CD14-positive monocyte (primary cell): ENCODE measurements at regions not wholly inside any gene's neighbourhood (a gene's known extent, or its start where the extent isn't known, plus 50 kb on each side); places are given as distances from the start of the nearest gene placed in this dataset.

Experiments
- DNase-seq, 3 donors: peaks; one replicate each; pipeline ENCODE4 v3.0.0-alpha.2; 2011 to 2022
- H2AFZ ChIP-seq: 2 replicates; pipeline ENCODE4 v1.6.0; 2012; ENCODE audit warnings: mild to moderate bottlenecking, low read depth, low read length, inconsistent platforms; ENCODE audit not compliant: insufficient read depth, poor library complexity, severe bottlenecking
- H3K27ac ChIP-seq, 2 donors: 1 replicate in 1 of 2; 2 replicates in 1 of 2; pipeline ENCODE4 v1.5.1; 2012 to 2013; ENCODE audit warnings: low read length in 2 of 2, control low read depth in 1 of 2, inconsistent platforms in 1 of 2, low read depth in 1 of 2, mild to moderate bottlenecking in 1 of 2
- H3K27me3 ChIP-seq, 2 donors: one replicate each; pipeline versions ENCODE4 v1.6.0 to v1.6.1; 2011 to 2013; ENCODE audit warnings: low read length in 2 of 2; ENCODE audit not compliant: control insufficient read depth in 2 of 2, insufficient read depth in 2 of 2
- H3K36me3 ChIP-seq, 2 donors: replicated peaks in 1 of 2; 1 replicate in 1 of 2; 2 replicates in 1 of 2; pipeline versions ENCODE4 v1.5.1 to v1.6.1; 2012 to 2013; ENCODE audit warnings: low read length in 2 of 2, control low read depth in 1 of 2, inconsistent platforms in 1 of 2, mild to moderate bottlenecking in 1 of 2; ENCODE audit not compliant: insufficient read depth in 2 of 2, control insufficient read depth in 1 of 2
- H3K4me1 ChIP-seq, 2 donors: 1 replicate in 1 of 2; 2 replicates in 1 of 2; pipeline versions ENCODE4 v1.5.1 to v1.6.1; 2012 to 2013; ENCODE audit warnings: low read length in 2 of 2, control low read depth in 1 of 2, inconsistent platforms in 1 of 2, mild to moderate bottlenecking in 1 of 2, moderate library complexity in 1 of 2; ENCODE audit not compliant: insufficient read depth in 2 of 2, control insufficient read depth in 1 of 2
- H3K4me2 ChIP-seq: replicated peaks from 2 replicates; pipeline ENCODE3; 2012; ENCODE audit warnings: low read length, moderate library complexity, mild to moderate bottlenecking; ENCODE audit not compliant: poor library complexity, severe bottlenecking; ENCODE audit errors: extremely low read depth
- H3K4me3 ChIP-seq, 3 experiments: fragments of 200-600 bp in 1 of 3; sonication (generic) in 1 of 3; replicated peaks in 1 of 3; 1 replicate in 2 of 3; 2 replicates in 1 of 3; pipeline ENCODE4 v1.5.1; 2011 to 2013; ENCODE audit warnings: low read length in 3 of 3, mild to moderate bottlenecking in 3 of 3, control low read depth in 2 of 3, low read depth in 2 of 3, inconsistent platforms in 1 of 3, moderate library complexity in 1 of 3
- H3K79me2 ChIP-seq: 2 replicates; pipeline ENCODE4 v1.6.0; 2012; ENCODE audit warnings: mild to moderate bottlenecking, control low read depth, inconsistent platforms, low read length, moderate library complexity; ENCODE audit not compliant: insufficient read depth
- H3K9ac ChIP-seq: 2 replicates; pipeline ENCODE4 v1.6.0; 2017; ENCODE audit warnings: low read length, mild to moderate bottlenecking; ENCODE audit not compliant: insufficient read depth, poor library complexity, severe bottlenecking
- H3K9me3 ChIP-seq, 2 donors: replicated peaks in 1 of 2; 1 replicate in 1 of 2; 2 replicates in 1 of 2; pipeline versions ENCODE4 v1.5.1 to v1.6.1; 2012 to 2013; ENCODE audit warnings: low read length in 2 of 2, control low read depth in 1 of 2; ENCODE audit not compliant: control insufficient read depth in 1 of 2, insufficient read depth in 1 of 2
- H4K20me1 ChIP-seq: 2 replicates; pipeline ENCODE4 v1.6.0; 2012; ENCODE audit warnings: mild to moderate bottlenecking, low read length, control low read depth, moderate library complexity; ENCODE audit not compliant: insufficient read depth
- H3K27ac Mint-ChIP-seq, 7 donors: one replicate each; pipeline ENCODE4 v1.8.0; 2020; ENCODE audit warnings: mild to moderate bottlenecking in 7 of 7, mixed read lengths in 7 of 7, moderate library complexity in 6 of 7, inconsistent platforms in 2 of 7
- H3K27me3 Mint-ChIP-seq, 3 donors: one replicate each; pipeline ENCODE4 v1.8.0; 2021 to 2022; ENCODE audit warnings: low read depth in 3 of 3, mild to moderate bottlenecking in 3 of 3, mixed read lengths in 3 of 3, moderate library complexity in 3 of 3, inconsistent platforms in 1 of 3
- H3K36me3 Mint-ChIP-seq, 2 donors: one replicate each; pipeline ENCODE4 v1.8.0; 2020; ENCODE audit warnings: mixed read lengths in 2 of 2, inconsistent platforms in 1 of 2, mild to moderate bottlenecking in 1 of 2
- H3K4me1 Mint-ChIP-seq: one replicate; pipeline ENCODE4 v1.8.0; 2020; ENCODE audit warnings: mild to moderate bottlenecking, mixed read lengths
- H3K4me3 Mint-ChIP-seq, 2 donors: one replicate each; pipeline ENCODE4 v1.8.0; 2020; ENCODE audit warnings: mild to moderate bottlenecking in 2 of 2, mixed read lengths in 2 of 2, moderate library complexity in 1 of 2
- H3K9me3 Mint-ChIP-seq, 7 donors: one replicate each; pipeline ENCODE4 v1.8.0; 2020 to 2022; ENCODE audit warnings: mixed read lengths in 7 of 7, mild to moderate bottlenecking in 6 of 7, moderate library complexity in 6 of 7, inconsistent platforms in 2 of 7
- CTCF ChIP-seq: fragments of 200-600 bp; IDR thresholded peaks from one replicate; pipeline ENCODE4 v1.8.0; 2022; ENCODE audit warnings: antibody characterized with exemption, mild to moderate bottlenecking
- WGBS: methylation state at CpG from one replicate; pipeline ENCODE4 v1.1.5; 2013; ENCODE audit warnings: missing lambda C conversion rate; ENCODE audit not compliant: insufficient coverage; 5-methylcytosine and 5-hydroxymethylcytosine counted together
- intact Hi-C, 2 donors: fragments of 100-400 bp; cut with micrococcal nuclease; formaldehyde crosslinking; loops; one replicate each; pipeline versions ENCODE4 v1.15.0 to v1.15.1; 2023

GRCh38 chr13:39283072-39283471, 244.8 kb downstream of the NHLRC3 start:
- H3K4me3 ChIP-seq: no peak overlapping the region
- Mint-ChIP-seq H3K27me3 (no peaks in the 10 kb centered on the region), H3K9me3 (peaks cover 10 to 32% (median 22%) of the 10 kb centered on the region in 7 donors), H3K36me3 (no peaks in the 10 kb centered on the region), H3K4me1 (peaks cover 4% of the 10 kb centered on the region), H3K4me3 (no peak overlapping the region), H3K27ac (no peak overlapping the region)
- H2AFZ ChIP-seq: no peak overlapping the region
- H3K79me2 ChIP-seq: no peaks in the 10 kb centered on the region
- H3K27ac ChIP-seq: no peak overlapping the region
- intact Hi-C loops: no loop called here
- no peak overlapping the region for H3K9ac ChIP-seq
- peaks cover 8 to 11% of the 10 kb centered on the region in 2 donors for H3K9me3 ChIP-seq
- WGBS: no CpG with 5 or more reads among the region's 1 CpG
- no peaks in the 10 kb centered on the region for H3K36me3 ChIP-seq
- H3K27me3 ChIP-seq: no peaks in the 10 kb centered on the region
- H3K4me2 ChIP-seq: no peak overlapping the region
- DNase-seq: no peak
- TF ChIP-seq CTCF: no peak
- H4K20me1 ChIP-seq: no peaks in the 10 kb centered on the region
- H3K4me1 ChIP-seq: no peaks in the 10 kb centered on the region

DNA sequence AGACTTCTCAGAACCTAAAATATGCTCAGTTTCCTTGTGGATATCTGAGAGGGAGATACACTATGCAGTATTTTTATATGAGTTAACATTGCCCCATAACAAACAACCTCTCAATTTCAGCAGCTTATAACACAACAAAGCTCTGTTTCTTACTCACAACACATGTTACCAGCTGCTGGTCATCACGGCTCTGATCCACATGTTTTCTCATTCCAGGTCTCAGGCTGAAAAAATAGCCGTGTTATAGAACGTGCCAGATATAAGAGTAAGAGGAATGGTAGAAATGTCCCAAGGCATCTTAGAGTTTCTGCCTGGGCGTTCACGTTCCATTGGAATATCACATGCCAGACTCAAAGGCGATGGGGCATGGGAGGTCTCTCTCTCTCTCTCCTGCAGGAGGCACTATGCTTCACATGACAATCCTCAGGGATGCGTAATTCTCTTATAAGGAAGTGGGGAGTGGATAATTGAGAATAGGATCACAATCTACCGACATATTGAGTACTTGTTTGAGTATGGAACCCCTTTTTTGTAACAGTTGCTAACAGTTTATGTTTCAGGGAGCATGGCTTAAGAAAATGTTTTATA, 246.6 kb downstream of the NHLRC3 start:
- Histone ChIP-seq H2AFZ (no peak overlapping the region), H3K27ac (no peak overlapping the region), H3K79me2 (no peaks in the 10 kb centered on the region), H3K4me2 (no peak overlapping the region), H3K9ac (no peak overlapping the region), H4K20me1 (no peaks in the 10 kb centered on the region), H3K36me3 (no peaks in the 10 kb centered on the region), H3K4me1 (no peaks in the 10 kb centered on the region), H3K9me3 (peaks cover 8 to 20% of the 10 kb centered on the region in 2 donors), H3K27me3 (no peaks in the 10 kb centered on the region), H3K4me3 (no peak overlapping the region)
- 98% methylated on average over 5 of the region's 8 CpGs for WGBS
- peaks cover 4% of the 10 kb centered on the region for H3K4me1 Mint-ChIP-seq
- intact Hi-C loops: no loop called here
- TF ChIP-seq CTCF: no peak
- H3K27ac Mint-ChIP-seq: no peak overlapping the region
- no peaks in the 10 kb centered on the region for H3K36me3 Mint-ChIP-seq
- H3K9me3 Mint-ChIP-seq: peaks cover 15 to 35% (median 29%) of the 10 kb centered on the region in 7 donors
- DNase-seq: no peak
- no peaks in the 10 kb centered on the region for H3K27me3 Mint-ChIP-seq
- H3K4me3 Mint-ChIP-seq: no peak overlapping the region
